SK-N-SH (cell line): ENCODE measurements at regions not wholly inside any gene's neighbourhood (a gene's known extent, or its start where the extent isn't known, plus 50 kb on each side); places are given as distances from the start of the nearest gene placed in this dataset.

ENCODE experiments used
- EZH2phosphoT487 ChIP-seq: fragments of 200-600 bp; sonication (generic); IDR thresholded peaks from 2 replicates; pipeline ENCODE4 v1.6.1; 2017; ENCODE audit warnings: low read depth, mixed run types, mild to moderate bottlenecking, antibody characterized with exemption, moderate library complexity, borderline replicate concordance
- TAF1 ChIP-seq: IDR thresholded peaks from 2 replicates; pipeline ENCODE4 v1.6.1; 2012; ENCODE audit warnings: low read depth, mild to moderate bottlenecking, low read length, moderate library complexity, borderline replicate concordance
- TCF12 ChIP-seq: IDR thresholded peaks from 2 replicates; pipeline ENCODE4 v1.4.0; 2012
- TF ChIP-seq, protein P1 (sequence below): fragments of 200-600 bp; sonication (generic); IDR thresholded peaks from 2 replicates; pipeline ENCODE4 v1.6.1; 2017; ENCODE audit warnings: antibody characterized with exemption, mild to moderate bottlenecking, moderate library complexity

DNA sequence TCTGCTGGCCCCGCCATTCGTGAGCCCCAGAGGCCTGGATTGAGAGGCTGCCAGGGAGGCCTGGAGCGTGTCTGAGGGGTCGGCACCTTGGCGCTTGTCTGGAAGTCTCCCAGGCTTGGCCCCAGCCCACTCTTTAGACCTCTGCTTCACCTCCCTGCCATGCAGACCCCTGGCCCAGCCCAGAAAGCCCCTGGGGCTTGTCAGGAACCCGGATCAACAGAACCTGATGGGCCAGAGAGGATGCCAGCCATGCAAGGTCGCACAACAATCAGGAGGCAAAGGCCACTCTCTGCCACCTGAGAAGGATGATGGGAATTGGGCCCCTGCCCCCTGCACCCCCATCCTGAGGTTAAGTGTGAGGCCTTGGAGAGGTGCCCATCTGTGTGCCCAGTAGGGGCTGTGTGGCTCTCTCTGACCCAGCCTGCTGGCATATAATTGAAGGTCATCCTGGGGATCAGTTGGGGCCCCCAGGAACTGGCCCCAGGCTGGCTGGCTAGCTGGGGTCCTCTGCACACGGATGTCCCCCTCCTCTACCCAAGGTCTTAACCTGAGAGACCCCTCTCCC lies 103.3 kb upstream of the SLC6A6 start:
- TF ChIP-seq, protein P1, sequence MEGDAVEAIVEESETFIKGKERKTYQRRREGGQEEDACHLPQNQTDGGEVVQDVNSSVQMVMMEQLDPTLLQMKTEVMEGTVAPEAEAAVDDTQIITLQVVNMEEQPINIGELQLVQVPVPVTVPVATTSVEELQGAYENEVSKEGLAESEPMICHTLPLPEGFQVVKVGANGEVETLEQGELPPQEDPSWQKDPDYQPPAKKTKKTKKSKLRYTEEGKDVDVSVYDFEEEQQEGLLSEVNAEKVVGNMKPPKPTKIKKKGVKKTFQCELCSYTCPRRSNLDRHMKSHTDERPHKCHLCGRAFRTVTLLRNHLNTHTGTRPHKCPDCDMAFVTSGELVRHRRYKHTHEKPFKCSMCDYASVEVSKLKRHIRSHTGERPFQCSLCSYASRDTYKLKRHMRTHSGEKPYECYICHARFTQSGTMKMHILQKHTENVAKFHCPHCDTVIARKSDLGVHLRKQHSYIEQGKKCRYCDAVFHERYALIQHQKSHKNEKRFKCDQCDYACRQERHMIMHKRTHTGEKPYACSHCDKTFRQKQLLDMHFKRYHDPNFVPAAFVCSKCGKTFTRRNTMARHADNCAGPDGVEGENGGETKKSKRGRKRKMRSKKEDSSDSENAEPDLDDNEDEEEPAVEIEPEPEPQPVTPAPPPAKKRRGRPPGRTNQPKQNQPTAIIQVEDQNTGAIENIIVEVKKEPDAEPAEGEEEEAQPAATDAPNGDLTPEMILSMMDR: no peak
- TF ChIP-seq TCF12 (no peak), EZH2phosphoT487 (no peak), TAF1 (no peak)
